ENCODE measurements at regions not wholly inside any gene's neighbourhood (a gene's known extent, or its start where the extent isn't known, plus 50 kb on each side); places are given as distances from the start of the nearest gene placed in this dataset.

- in situ Hi-C loops (cut with MboI; ENCODE audit: low pct_unique_long_range_greater_than_20kb, low sequenced_read_pairs, unreplicated experiment), result no loop called here
Measured at GRCh38 chr6:133756078-133756695, 132.7 kb upstream of the TCF21 start.

GRCh38 chr6:133757335-133757734 is 131.6 kb upstream of the TCF21 start:
- TF ChIP-seq CTCF (IDR thresholded peaks at IDR 0.05; ENCODE audit: extremely low read depth, insufficient read depth, missing control alignments), result no peak
- no peak for DNase-seq (ENCODE audit: low spot score)
- in situ Hi-C loops (cut with MboI; ENCODE audit: low pct_unique_long_range_greater_than_20kb, low sequenced_read_pairs, unreplicated experiment), result no loop called here

More at GRCh38 chr6:133756078-133756695, 132.7 kb upstream of the TCF21 start:
- no peak for TF ChIP-seq CTCF (IDR thresholded peaks at IDR 0.05; ENCODE audit: extremely low read depth, insufficient read depth, missing control alignments)
- DNase-seq (ENCODE audit: low spot score), result no peak

GRCh38 chr6:133758815-133759335 is 130.0 kb upstream of the TCF21 start:
- in situ Hi-C loops (cut with MboI; ENCODE audit: low pct_unique_long_range_greater_than_20kb, low sequenced_read_pairs, unreplicated experiment), result no loop called here
- no peak for DNase-seq (ENCODE audit: low spot score)
- TF ChIP-seq CTCF (IDR thresholded peaks at IDR 0.05; ENCODE audit: extremely low read depth, insufficient read depth, missing control alignments), result no peak

- no peak for DNase-seq (ENCODE audit: low spot score)
- in situ Hi-C loops (cut with MboI; ENCODE audit: low pct_unique_long_range_greater_than_20kb, low sequenced_read_pairs, unreplicated experiment), result no loop called here
- TF ChIP-seq CTCF (IDR thresholded peaks at IDR 0.05; ENCODE audit: extremely low read depth, insufficient read depth, missing control alignments), result no peak
Measured at GRCh38 chr6:133759524-133759923, 129.4 kb upstream of the TCF21 start.

GRCh38 chr6:133761706-133762105 is 127.2 kb upstream of the TCF21 start:
- no peak for DNase-seq (ENCODE audit: low spot score)
- in situ Hi-C loops (cut with MboI; ENCODE audit: low pct_unique_long_range_greater_than_20kb, low sequenced_read_pairs, unreplicated experiment), result no loop called here
- no peak for TF ChIP-seq CTCF (IDR thresholded peaks at IDR 0.05; ENCODE audit: extremely low read depth, insufficient read depth, missing control alignments)

- no peak for DNase-seq (ENCODE audit: low spot score)
- in situ Hi-C loops (cut with MboI; ENCODE audit: low pct_unique_long_range_greater_than_20kb, low sequenced_read_pairs, unreplicated experiment), result no loop called here
- no peak for TF ChIP-seq CTCF (IDR thresholded peaks at IDR 0.05; ENCODE audit: extremely low read depth, insufficient read depth, missing control alignments)
Measured at GRCh38 chr6:133764008-133764753, 124.7 kb upstream of the TCF21 start.
